ENCODE measurements at regions not wholly inside any gene's neighbourhood (a gene's known extent, or its start where the extent isn't known, plus 50 kb on each side); places are given as distances from the start of the nearest gene placed in this dataset.

DNA sequence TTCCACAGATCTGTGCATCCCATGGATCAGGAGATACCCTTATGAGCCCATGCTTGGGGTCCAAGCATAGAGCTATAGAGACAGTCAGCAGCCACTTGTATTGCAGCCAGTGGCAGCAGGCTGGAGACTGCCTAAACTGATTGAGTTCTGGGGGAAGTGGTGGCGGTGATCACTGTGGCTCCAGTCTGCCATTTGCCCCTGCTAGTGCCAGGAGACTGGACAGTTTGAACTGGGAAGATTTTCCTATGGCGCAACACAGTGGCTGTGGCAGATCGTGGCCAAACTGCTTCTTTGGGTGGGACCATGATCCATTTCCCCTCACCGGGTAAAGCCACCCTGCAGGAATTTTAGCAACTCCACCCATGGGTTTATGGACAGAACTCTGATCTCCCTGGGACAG lies 679.7 kb upstream of the SEMA3D start:
- no peak overlapping the region for H3K4me3 ChIP-seq (replicated peaks in 1 of 2; ENCODE audit: low read depth in 2 of 2, low read length in 2 of 2)
- TF ChIP-seq, protein P1, sequence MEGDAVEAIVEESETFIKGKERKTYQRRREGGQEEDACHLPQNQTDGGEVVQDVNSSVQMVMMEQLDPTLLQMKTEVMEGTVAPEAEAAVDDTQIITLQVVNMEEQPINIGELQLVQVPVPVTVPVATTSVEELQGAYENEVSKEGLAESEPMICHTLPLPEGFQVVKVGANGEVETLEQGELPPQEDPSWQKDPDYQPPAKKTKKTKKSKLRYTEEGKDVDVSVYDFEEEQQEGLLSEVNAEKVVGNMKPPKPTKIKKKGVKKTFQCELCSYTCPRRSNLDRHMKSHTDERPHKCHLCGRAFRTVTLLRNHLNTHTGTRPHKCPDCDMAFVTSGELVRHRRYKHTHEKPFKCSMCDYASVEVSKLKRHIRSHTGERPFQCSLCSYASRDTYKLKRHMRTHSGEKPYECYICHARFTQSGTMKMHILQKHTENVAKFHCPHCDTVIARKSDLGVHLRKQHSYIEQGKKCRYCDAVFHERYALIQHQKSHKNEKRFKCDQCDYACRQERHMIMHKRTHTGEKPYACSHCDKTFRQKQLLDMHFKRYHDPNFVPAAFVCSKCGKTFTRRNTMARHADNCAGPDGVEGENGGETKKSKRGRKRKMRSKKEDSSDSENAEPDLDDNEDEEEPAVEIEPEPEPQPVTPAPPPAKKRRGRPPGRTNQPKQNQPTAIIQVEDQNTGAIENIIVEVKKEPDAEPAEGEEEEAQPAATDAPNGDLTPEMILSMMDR (IDR thresholded peaks at IDR 0.05; ENCODE audit: low read depth, low read length): no peak
- no peak for DNase-seq (ENCODE audit: low read depth in 2 of 2)

DNA sequence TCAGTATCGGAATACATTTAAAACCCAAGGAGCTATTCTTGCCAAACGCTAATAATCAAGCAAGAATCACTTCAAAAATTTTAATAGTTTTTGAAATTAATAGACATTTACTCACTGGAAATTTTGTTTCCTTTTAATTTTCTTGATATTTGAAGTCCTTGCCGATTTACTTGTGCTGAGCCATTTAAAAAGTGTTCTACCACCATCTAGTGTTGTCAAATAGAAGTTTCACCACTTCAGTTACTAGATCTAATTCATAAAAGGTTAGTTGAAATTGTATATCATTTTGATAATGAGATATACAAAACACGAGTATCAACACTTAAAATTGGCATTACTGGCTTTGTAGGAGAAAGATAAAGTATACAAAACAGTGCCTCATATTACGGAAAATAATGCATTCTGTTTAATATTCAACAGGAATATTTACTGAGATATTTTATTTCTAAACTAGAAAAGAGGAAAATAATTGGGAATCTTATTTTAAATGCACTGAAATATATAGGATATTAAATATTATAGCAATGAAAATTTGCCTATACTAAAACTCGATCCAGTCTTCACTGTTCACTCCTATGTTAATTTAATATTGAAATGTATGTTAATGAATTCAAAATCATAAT lies 664.8 kb upstream of the SEMA3D start:
- no peak overlapping the region for H3K4me3 ChIP-seq (replicated peaks in 1 of 2; ENCODE audit: low read depth in 2 of 2, low read length in 2 of 2)
- TF ChIP-seq, protein P1 (IDR thresholded peaks at IDR 0.05; ENCODE audit: low read depth, low read length): peak; percentile 17
- peak; percentile 67 to 79 for DNase-seq (ENCODE audit: low read depth in 2 of 2)

DNA sequence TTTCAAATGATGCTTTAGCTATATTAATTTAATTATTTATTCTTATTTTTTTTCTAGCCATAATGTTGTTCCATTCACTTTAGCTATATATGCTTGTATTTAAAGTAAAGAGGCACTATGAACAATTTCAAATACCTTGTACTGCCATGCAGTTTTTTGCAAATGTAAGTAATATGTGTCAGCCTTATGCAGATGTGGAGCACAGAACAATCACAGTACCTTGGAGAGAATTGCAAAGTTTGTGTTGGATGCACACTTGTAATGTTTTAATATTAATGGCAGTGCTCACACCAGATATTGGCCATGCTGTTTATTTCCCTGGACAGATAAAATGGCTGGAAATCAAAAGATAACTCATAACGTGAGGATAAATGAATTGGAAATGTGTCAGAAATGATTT lies 663.5 kb upstream of the SEMA3D start:
- DNase-seq (ENCODE audit: low read depth in 2 of 2): no peak
- TF ChIP-seq, protein P1 (IDR thresholded peaks at IDR 0.05; ENCODE audit: low read depth, low read length): no peak
- H3K4me3 ChIP-seq (replicated peaks in 1 of 2; ENCODE audit: low read depth in 2 of 2, low read length in 2 of 2): no peak overlapping the region

DNA sequence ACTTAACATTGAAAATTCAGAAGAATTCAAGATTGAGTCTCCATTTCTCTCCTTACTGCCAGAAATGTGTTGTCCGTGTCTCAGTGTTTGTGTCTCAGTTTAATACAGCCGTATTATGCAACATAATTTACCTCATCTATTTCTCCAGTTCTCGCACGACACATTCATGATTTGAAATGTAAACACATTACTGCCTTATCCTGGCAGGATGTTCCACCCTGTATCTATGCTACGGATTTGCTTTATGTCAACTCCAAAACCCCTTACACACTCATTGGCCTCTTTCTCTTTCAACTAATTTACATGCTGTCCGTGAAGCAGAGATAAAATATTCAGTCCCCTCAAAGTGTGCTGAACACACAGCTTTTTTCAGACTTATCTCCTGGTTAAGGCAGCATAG lies 653.7 kb upstream of the SEMA3D start:
- H3K4me3 ChIP-seq (replicated peaks in 1 of 2; ENCODE audit: low read depth in 2 of 2, low read length in 2 of 2): no peak overlapping the region
- TF ChIP-seq, protein P1 (IDR thresholded peaks at IDR 0.05; ENCODE audit: low read depth, low read length): no peak
- peak in 1 of 2 donors; percentile 28 for DNase-seq (ENCODE audit: low read depth in 2 of 2)

DNA sequence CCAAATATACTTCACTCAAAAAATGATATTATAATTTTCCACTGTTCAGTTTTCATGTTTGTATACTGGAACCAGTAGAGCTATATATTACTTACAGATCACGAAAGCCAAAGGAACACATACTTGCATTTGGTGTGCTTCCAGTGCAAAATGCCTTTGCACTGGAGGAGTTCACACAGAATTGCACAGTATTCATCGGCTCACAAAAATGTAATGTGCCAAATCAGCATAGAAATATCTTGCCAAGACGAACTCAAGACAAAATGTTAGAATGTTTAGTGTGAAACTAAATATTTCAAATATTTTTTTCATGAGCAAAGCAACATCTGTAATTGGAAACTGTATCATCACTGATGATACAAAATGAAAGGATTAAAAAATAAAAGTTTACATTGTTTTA lies 646.2 kb upstream of the SEMA3D start:
- TF ChIP-seq, protein P1 (IDR thresholded peaks at IDR 0.05; ENCODE audit: low read depth, low read length): no peak
- no peak overlapping the region for H3K4me3 ChIP-seq (replicated peaks in 1 of 2; ENCODE audit: low read depth in 2 of 2, low read length in 2 of 2)
- DNase-seq (ENCODE audit: low read depth in 2 of 2): peak in 1 of 2 donors; percentile 46

DNA sequence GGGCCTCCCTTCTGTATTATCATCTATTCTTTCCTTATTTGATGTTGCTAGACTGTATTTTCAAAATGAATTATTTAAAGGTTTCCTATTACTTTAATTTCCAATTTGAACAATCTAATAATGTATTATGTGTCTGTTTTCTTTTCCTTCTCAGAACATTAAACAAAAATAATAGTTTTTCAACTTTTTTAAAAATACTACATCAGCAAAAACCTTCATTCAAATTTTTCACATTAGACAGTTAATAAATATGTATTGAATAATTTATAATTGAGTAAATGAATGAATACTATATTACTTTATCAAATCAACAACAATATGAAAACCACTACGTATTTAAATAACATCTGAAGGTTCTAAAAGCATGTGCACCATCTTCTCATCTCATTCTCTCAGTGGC lies 644.1 kb upstream of the SEMA3D start:
- DNase-seq (ENCODE audit: low read depth in 2 of 2): no peak
- TF ChIP-seq, protein P1 (IDR thresholded peaks at IDR 0.05; ENCODE audit: low read depth, low read length): no peak
- H3K4me3 ChIP-seq (replicated peaks in 1 of 2; ENCODE audit: low read depth in 2 of 2, low read length in 2 of 2): no peak overlapping the region

All from cardiac fibroblast (primary cell).